PC-9 (cell line): ENCODE measurements at regions not wholly inside any gene's neighbourhood (a gene's known extent, or its start where the extent isn't known, plus 50 kb on each side); places are given as distances from the start of the nearest gene placed in this dataset.

Experiments used
- BruUV-seq: library from RNA; stranded (reverse); fragments of 400-500 nt; replicated peaks from 2 replicates; lab custom pipeline; 2021; lab: Mats Ljungman, UMichigan
- CTCF ChIA-PET: fragments of 300-600 bp; sonication (Branson Sonifier 250); formaldehyde crosslinking; loops from one replicate; lab custom pipeline; 2022; ENCODE audit warnings: antibody characterized with exemption; lab: Charles Lee
- POLR2A ChIA-PET: fragments of 300-600 bp; sonication (Branson Sonifier 250); formaldehyde crosslinking; loops from one replicate; lab custom pipeline; 2022; ENCODE audit warnings: antibody characterized with exemption; ENCODE audit not compliant: unreplicated experiment; lab: Charles Lee
- DNase-seq, 2 experiments: peaks; one replicate each; pipeline versions ENCODE4 v3.0.0 to v3.0.0-alpha.2; 2015 to 2022; ENCODE audit warnings: mixed read lengths in 1 of 2
- H2AFZ ChIP-seq: fragments of 200-600 bp; sonication (generic); 2 replicates; pipeline ENCODE4 v1.8.1; 2017; ENCODE audit warnings: antibody characterized with exemption
- H3F3A ChIP-seq: fragments of 200-600 bp; sonication (generic); 2 replicates; pipeline ENCODE4 v1.8.1; 2017; ENCODE audit warnings: antibody characterized with exemption, mild to moderate bottlenecking, low read depth; ENCODE audit not compliant: insufficient read depth
- H3K27ac ChIP-seq: fragments of 200-600 bp; sonication (generic); 2 replicates; pipeline ENCODE4 v1.6.1; 2016; ENCODE audit warnings: mixed run types
- H3K27me3 ChIP-seq: fragments of 200-600 bp; sonication (generic); 2 replicates; pipeline ENCODE4 v1.6.1; 2016; ENCODE audit warnings: low read depth, mixed run types; ENCODE audit not compliant: insufficient read depth
- H3K36me3 ChIP-seq: fragments of 200-600 bp; sonication (generic); 2 replicates; pipeline ENCODE4 v1.6.1; 2016; ENCODE audit warnings: low read depth, mixed run types
- H3K4me1 ChIP-seq: fragments of 200-600 bp; sonication (generic); replicated peaks from 2 replicates; pipeline ENCODE4 v1.6.1; 2016; ENCODE audit warnings: mixed run types; ENCODE audit not compliant: insufficient read depth
- H3K4me2 ChIP-seq: fragments of 200-600 bp; sonication (generic); 2 replicates; pipeline ENCODE4 v1.6.1; 2017; ENCODE audit warnings: mixed run types
- H3K4me3 ChIP-seq: fragments of 200-600 bp; sonication (generic); 2 replicates; pipeline ENCODE4 v1.6.1; 2016; ENCODE audit warnings: mixed run types
- H3K79me2 ChIP-seq: fragments of 200-600 bp; sonication (generic); 2 replicates; pipeline ENCODE4 v1.6.1; 2017; ENCODE audit warnings: low read depth, mixed run types
- H3K9me2 ChIP-seq: fragments of 200-600 bp; sonication (generic); 2 replicates; pipeline ENCODE4 v1.8.1; 2017; ENCODE audit warnings: mild to moderate bottlenecking; ENCODE audit not compliant: insufficient read depth
- H3K9me3 ChIP-seq: fragments of 200-600 bp; sonication (generic); 2 replicates; pipeline ENCODE4 v1.8.1; 2016; ENCODE audit warnings: low read depth; ENCODE audit not compliant: insufficient read depth
- H4K20me1 ChIP-seq: fragments of 200-600 bp; sonication (generic); 2 replicates; pipeline ENCODE4 v1.8.1; 2017; ENCODE audit not compliant: insufficient read depth
- CTCF ChIP-seq: fragments of 200-600 bp; sonication (generic); conservative IDR thresholded peaks from 2 replicates; pipeline ENCODE4 v1.6.1; 2017; ENCODE audit warnings: mixed run types, antibody characterized with exemption, mild to moderate bottlenecking, moderate library complexity
- EZH2 ChIP-seq: fragments of 200-600 bp; sonication (generic); IDR thresholded peaks from 2 replicates; pipeline ENCODE4 v1.8.0; 2017; ENCODE audit warnings: antibody characterized with exemption, low read depth
- intact Hi-C: fragments of 100-400 bp; cut with micrococcal nuclease; formaldehyde crosslinking; loops from one replicate; pipeline ENCODE4 v1.10.0; 2022; ENCODE audit not compliant: unreplicated experiment

- H4K20me1 ChIP-seq, result no peaks in the 10 kb centered on the region
- no peaks in the 10 kb centered on the region for H3K9me2 ChIP-seq
- peak in 1 of 2 experiments; percentile 46 for DNase-seq
- H3K27me3 ChIP-seq, result no peaks in the 10 kb centered on the region
- TF ChIP-seq EZH2 (no peak), CTCF (no peak)
- H3K4me1 ChIP-seq, result peaks cover 5% of the 10 kb centered on the region; the same call in 1 of the 2 replicates
- H3K4me3 ChIP-seq, result no peak overlapping the region
- CTCF ChIA-PET, result no interaction called here
- H3K27ac ChIP-seq, result no peak overlapping the region
- no TSS peak for BruUV-seq
- no peaks in the 10 kb centered on the region for H3K9me3 ChIP-seq
- no peaks in the 10 kb centered on the region for H3K79me2 ChIP-seq
- no peaks in the 10 kb centered on the region for H3K36me3 ChIP-seq
- no peak overlapping the region for H3K4me2 ChIP-seq
- H3F3A ChIP-seq, result no peaks in the 10 kb centered on the region
- POLR2A ChIA-PET, result interaction anchor here (0.7 kb wide), 1 partner anchor 59 kb away, joined by 5 read pairs; no protein-coding TSS in a partner anchor
- intact Hi-C loops, result no loop called here
- H2AFZ ChIP-seq, result no peak overlapping the region
Observed at GRCh38 chr13:82698941-82699340, 1183.3 kb downstream of the SLITRK1 start.

GRCh38 chr13:82698383-82698782 lies 1183.9 kb downstream of the SLITRK1 start:
- H3K4me1 ChIP-seq, result peaks cover 5% of the 10 kb centered on the region; the same call in 1 of the 2 replicates
- no peaks in the 10 kb centered on the region for H3K27me3 ChIP-seq
- no peak overlapping the region for H3K4me3 ChIP-seq
- no peaks in the 10 kb centered on the region for H3K9me3 ChIP-seq
- ChIA-PET POLR2A (no interaction called here), CTCF (no interaction called here)
- no peaks in the 10 kb centered on the region for H3K9me2 ChIP-seq
- H4K20me1 ChIP-seq, result no peaks in the 10 kb centered on the region
- H3K4me2 ChIP-seq, result no peak overlapping the region
- BruUV-seq, result no TSS peak
- H3K27ac ChIP-seq, result no peak overlapping the region
- no peaks in the 10 kb centered on the region for H3K79me2 ChIP-seq
- intact Hi-C loops, result no loop called here
- DNase-seq, result no peak
- no peaks in the 10 kb centered on the region for H3K36me3 ChIP-seq
- TF ChIP-seq EZH2 (no peak), CTCF (no peak)
- H3F3A ChIP-seq, result no peaks in the 10 kb centered on the region
- no peak overlapping the region for H2AFZ ChIP-seq

DNA sequence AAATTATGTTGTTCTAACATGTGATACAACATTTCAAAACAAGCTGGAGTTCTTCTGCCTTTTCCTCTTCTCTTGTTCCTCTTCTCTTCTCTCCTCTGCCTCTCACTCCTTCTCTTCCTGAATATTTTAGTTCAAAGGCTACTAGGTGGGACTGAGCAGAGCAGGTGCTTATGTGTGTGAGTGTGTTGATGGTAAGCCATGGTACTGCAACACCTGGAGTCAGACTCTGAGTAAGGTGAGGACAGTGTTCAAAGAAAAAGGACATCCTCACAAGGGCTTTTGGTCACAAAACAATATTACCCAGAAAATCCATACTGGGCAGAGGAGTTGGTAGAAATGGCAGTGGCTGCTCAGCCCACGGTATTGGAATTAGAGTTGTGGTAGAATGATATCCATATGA lies 1188.7 kb downstream of the SLITRK1 start:
- no peaks in the 10 kb centered on the region for H3K36me3 ChIP-seq
- CTCF ChIA-PET, result no interaction called here
- no peak overlapping the region for H2AFZ ChIP-seq
- H3K9me3 ChIP-seq, result no peaks in the 10 kb centered on the region
- no peak overlapping the region for H3K4me2 ChIP-seq
- no peaks in the 10 kb centered on the region for H4K20me1 ChIP-seq
- no peak for DNase-seq
- no peaks in the 10 kb centered on the region; the same call in 1 of the 2 replicates for H3K9me2 ChIP-seq
- H3K4me3 ChIP-seq, result no peak overlapping the region
- POLR2A ChIA-PET, result no interaction called here
- H3K27ac ChIP-seq, result no peak overlapping the region
- peaks cover 1% of the 10 kb centered on the region; the same call in 1 of the 2 replicates for H3K4me1 ChIP-seq
- H3F3A ChIP-seq, result no peaks in the 10 kb centered on the region
- no peaks in the 10 kb centered on the region for H3K79me2 ChIP-seq
- BruUV-seq, result no TSS peak
- TF ChIP-seq EZH2 (no peak), CTCF (no peak)
- H3K27me3 ChIP-seq, result no peaks in the 10 kb centered on the region
- intact Hi-C loops, result no loop called here
